H9 (cell line): ENCODE measurements at regions not wholly inside any gene's neighbourhood (a gene's known extent, or its start where the extent isn't known, plus 50 kb on each side); places are given as distances from the start of the nearest gene placed in this dataset.

Source experiments
- DNase-seq: peaks from one replicate; pipeline ENCODE4 v3.0.0-alpha.2; 2017
- H2AFZ ChIP-seq: one replicate; pipeline ENCODE4 v1.6.1; 2013; ENCODE audit warnings: mild to moderate bottlenecking, low read length, control low read depth, moderate library complexity
- H2AK5ac ChIP-seq: 2 replicates; pipeline ENCODE4 v1.6.1; 2013; ENCODE audit warnings: low read length, control low read depth, mixed read lengths; ENCODE audit not compliant: insufficient read length
- H2BK120ac ChIP-seq: one replicate; pipeline ENCODE4 v1.6.1; 2013; ENCODE audit warnings: low read depth, mild to moderate bottlenecking, low read length, control low read depth, inconsistent platforms; ENCODE audit not compliant: poor library complexity, severe bottlenecking
- H2BK12ac ChIP-seq: 2 replicates; pipeline ENCODE4 v1.6.1; 2013; ENCODE audit warnings: low read length, control low read depth, mixed read lengths, low read depth; ENCODE audit not compliant: insufficient read length
- H2BK15ac ChIP-seq: 2 replicates; pipeline ENCODE4 v1.6.1; 2013; ENCODE audit warnings: low read depth, low read length, control low read depth
- H2BK20ac ChIP-seq: one replicate; pipeline ENCODE4 v1.6.1; 2013; ENCODE audit warnings: low read depth, mild to moderate bottlenecking, low read length, control low read depth, inconsistent platforms; ENCODE audit not compliant: poor library complexity, severe bottlenecking
- H2BK5ac ChIP-seq: 2 replicates; pipeline ENCODE4 v1.6.1; 2013; ENCODE audit warnings: low read length, control low read depth, mixed read lengths; ENCODE audit not compliant: insufficient read length
- H3K14ac ChIP-seq: 2 replicates; pipeline ENCODE4 v1.6.1; 2013; ENCODE audit warnings: low read length, control low read depth; ENCODE audit not compliant: insufficient read depth
- H3K18ac ChIP-seq: 2 replicates; pipeline ENCODE4 v1.6.1; 2013; ENCODE audit warnings: low read depth, mild to moderate bottlenecking, mixed read lengths, low read length, control low read depth; ENCODE audit not compliant: insufficient read length
- H3K23ac ChIP-seq: 2 replicates; pipeline ENCODE4 v1.6.1; 2013; ENCODE audit warnings: low read length, control low read depth, mixed read lengths, low read depth; ENCODE audit not compliant: insufficient read length
- H3K23me2 ChIP-seq: 2 replicates; pipeline ENCODE4 v1.6.1; 2013; ENCODE audit warnings: low read depth, mild to moderate bottlenecking, mixed read lengths, low read length, control low read depth; ENCODE audit not compliant: insufficient read length, poor library complexity, severe bottlenecking
- H3K27ac ChIP-seq: 2 replicates; pipeline ENCODE4 v1.5.1; 2013; ENCODE audit warnings: low read length, control low read depth, mixed read lengths, low read depth; ENCODE audit not compliant: insufficient read length
- H3K27me3 ChIP-seq: 2 replicates; pipeline ENCODE4 v1.6.1; 2013; ENCODE audit warnings: low read length, control low read depth, inconsistent platforms; ENCODE audit not compliant: insufficient read depth
- H3K4ac ChIP-seq: 2 replicates; pipeline ENCODE4 v1.6.1; 2013; ENCODE audit warnings: low read depth, mild to moderate bottlenecking, control low read depth, inconsistent platforms, low read length, moderate library complexity
- H3K4me1 ChIP-seq: 2 replicates; pipeline ENCODE4 v1.6.1; 2013; ENCODE audit warnings: low read length, control low read depth, inconsistent platforms; ENCODE audit not compliant: insufficient read depth
- H3K4me2 ChIP-seq: 2 replicates; pipeline ENCODE4 v1.6.1; 2013; ENCODE audit warnings: low read length, control low read depth, mixed read lengths; ENCODE audit not compliant: insufficient read length, insufficient read depth
- H3K56ac ChIP-seq: 2 replicates; pipeline ENCODE4 v1.6.1; 2013; ENCODE audit warnings: low read depth, mild to moderate bottlenecking, mixed read lengths, low read length, control low read depth; ENCODE audit not compliant: insufficient read length
- H3K79me1 ChIP-seq: 2 replicates; pipeline ENCODE4 v1.6.1; 2013; ENCODE audit warnings: low read depth, mild to moderate bottlenecking, moderate library complexity, low read length, control low read depth, inconsistent platforms; ENCODE audit not compliant: insufficient read depth, poor library complexity, severe bottlenecking
- H3K79me2 ChIP-seq: 2 replicates; pipeline ENCODE4 v1.6.1; 2013; ENCODE audit warnings: low read length, control low read depth, inconsistent platforms; ENCODE audit not compliant: insufficient read depth
- H3K9ac ChIP-seq: 2 replicates; pipeline ENCODE4 v1.6.1; 2013; ENCODE audit warnings: low read length, control low read depth, mixed read lengths; ENCODE audit not compliant: insufficient read length; ENCODE audit errors: extremely low read depth
- H3K9me3 ChIP-seq: one replicate; pipeline ENCODE4 v1.6.1; 2013; ENCODE audit warnings: low read depth, low read length, inconsistent platforms; ENCODE audit not compliant: control insufficient read depth
- H3T11ph ChIP-seq: one replicate; pipeline ENCODE4 v1.6.1; 2013; ENCODE audit warnings: mild to moderate bottlenecking, low read length, control low read depth, inconsistent platforms
- H4K20me1 ChIP-seq: one replicate; pipeline ENCODE4 v1.6.1; 2013; ENCODE audit not compliant: control insufficient read depth, insufficient read length, insufficient read depth
- H4K5ac ChIP-seq: 2 replicates; pipeline ENCODE4 v1.6.1; 2013; ENCODE audit warnings: low read depth, mild to moderate bottlenecking, mixed read lengths, low read length, control low read depth; ENCODE audit not compliant: insufficient read length
- H4K8ac ChIP-seq: replicated peaks from 2 replicates; pipeline ENCODE4 v1.6.1; 2013; ENCODE audit warnings: low read length, control low read depth, mixed read lengths, low read depth; ENCODE audit not compliant: insufficient read length
- H4K91ac ChIP-seq: 2 replicates; pipeline ENCODE4 v1.6.1; 2013; ENCODE audit warnings: low read depth, mild to moderate bottlenecking, moderate library complexity, mixed read lengths, low read length, control low read depth; ENCODE audit not compliant: insufficient read length
- H3K27ac Mint-ChIP-seq, 3 experiments: 2 replicates in 2 of 3; 3 replicates in 1 of 3; pipeline ENCODE4 v1.8.0; 2020 to 2021; ENCODE audit warnings: mixed read lengths in 3 of 3, mild to moderate bottlenecking in 1 of 3, moderate library complexity in 1 of 3
- H3K27me3 Mint-ChIP-seq: 2 replicates; pipeline ENCODE4 v1.8.0; 2021; ENCODE audit warnings: low read depth, mild to moderate bottlenecking, moderate library complexity, mixed read lengths
- H3K36me3 Mint-ChIP-seq, 3 experiments: 2 replicates in 2 of 3; 3 replicates in 1 of 3; pipeline ENCODE4 v1.8.0; 2020 to 2021; ENCODE audit warnings: low read depth in 3 of 3, mixed read lengths in 3 of 3; ENCODE audit not compliant: insufficient read depth in 1 of 3
- H3K4me1 Mint-ChIP-seq, 2 experiments: 2 replicates each; pipeline ENCODE4 v1.8.0; 2020; ENCODE audit warnings: mixed read lengths in 2 of 2
- H3K4me3 Mint-ChIP-seq, 2 experiments: 2 replicates in 1 of 2; 3 replicates in 1 of 2; pipeline ENCODE4 v1.8.0; 2020 to 2021; ENCODE audit warnings: mild to moderate bottlenecking in 2 of 2, mixed read lengths in 2 of 2, moderate library complexity in 1 of 2
- H3K9me3 Mint-ChIP-seq, 2 experiments: 2 replicates in 1 of 2; 3 replicates in 1 of 2; pipeline ENCODE4 v1.8.0; 2020; ENCODE audit warnings: mild to moderate bottlenecking in 2 of 2, mixed read lengths in 2 of 2, moderate library complexity in 1 of 2
- CTCF ChIP-seq: fragments of 200-600 bp; sonication (generic); conservative IDR thresholded peaks from 3 replicates; pipeline ENCODE4 v1.8.0; 2021; ENCODE audit warnings: antibody characterized with exemption, mild to moderate bottlenecking
- WGBS: extraction: QIAGEN DNeasy Blood & Tissue Kit; methylation state at CpG from one replicate; pipeline ENCODE4 v1.1.7; 2013; ENCODE audit warnings: missing lambda C conversion rate, low lambda C conversion rate, mixed read lengths; ENCODE audit not compliant: insufficient read length; ENCODE audit errors: extremely low coverage; 5-methylcytosine and 5-hydroxymethylcytosine counted together

- Histone ChIP-seq H3K23me2 (no peaks in the 10 kb centered on the region), H4K20me1 (no peaks in the 10 kb centered on the region), H3T11ph (no peak overlapping the region), H3K14ac (no peak overlapping the region), H4K5ac (no peak overlapping the region), H2AK5ac (no peak overlapping the region), H2BK15ac (no peak overlapping the region), H2BK120ac (no peak overlapping the region), H3K79me2 (no peaks in the 10 kb centered on the region), H3K4me2 (no peak overlapping the region), H3K56ac (no peak overlapping the region), H3K18ac (no peak overlapping the region), H3K23ac (no peak overlapping the region), H4K91ac (no peak overlapping the region), H3K27me3 (no peaks in the 10 kb centered on the region), H2BK5ac (no peak overlapping the region), H3K4me1 (no peaks in the 10 kb centered on the region), H3K4ac (no peak overlapping the region), H3K9ac (no peak overlapping the region), H3K9me3 (peaks cover 29% of the 10 kb centered on the region), H3K27ac (no peak overlapping the region), H2AFZ (no peak overlapping the region), H2BK12ac (no peak overlapping the region), H2BK20ac (no peak overlapping the region), H3K79me1 (no peaks in the 10 kb centered on the region), H4K8ac (no peak overlapping the region)
- Mint-ChIP-seq H3K4me3 (no peak overlapping the region), H3K36me3 (peaks cover 5 to 9% (median 8%) of the 10 kb centered on the region in 3 experiments; a peak in 6 of 7 replicates), H3K27me3 (peaks cover 82% of the 10 kb centered on the region), H3K4me1 (no peaks in the 10 kb centered on the region), H3K9me3 (peaks cover 31 to 42% of the 10 kb centered on the region in 2 experiments), H3K27ac (no peak overlapping the region)
- no peak for TF ChIP-seq CTCF
- no CpG with 5 or more reads among the region's 2 CpGs for WGBS
- DNase-seq, result no peak
These were observed 85.4 kb upstream of the GNAZ start for GRCh38 chr22:22984967-22985366.
